ENCODE measurements at regions not wholly inside any gene's neighbourhood (a gene's known extent, or its start where the extent isn't known, plus 50 kb on each side); places are given as distances from the start of the nearest gene placed in this dataset.

DNA sequence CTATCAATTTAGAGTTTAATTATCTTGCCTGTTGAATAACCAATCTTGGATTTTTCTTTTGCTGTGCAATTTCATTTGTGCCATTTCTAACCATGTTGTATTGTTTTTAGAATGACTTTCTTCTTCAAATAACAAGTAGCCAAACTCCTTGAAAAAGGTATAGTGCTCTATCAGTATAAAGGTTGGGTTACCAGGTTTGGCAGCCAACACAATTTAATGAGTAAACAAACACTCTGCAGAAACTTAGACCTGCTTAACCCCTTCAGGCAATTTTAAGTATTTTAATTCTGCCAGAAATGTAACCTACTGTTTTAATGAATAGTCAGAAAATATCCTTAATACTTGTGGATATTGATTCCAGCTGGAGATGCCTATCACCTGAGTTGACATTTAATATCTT lies 299.8 kb downstream of the ARL4A start:
- SMC1A ChIA-PET (ENCODE audit: uncharacterized antibody, unreplicated experiment) = no interaction called here
- POLR2A ChIA-PET = no interaction called here
- H3K79me2 ChIP-seq (ENCODE audit: control insufficient read depth, insufficient read depth, low read length) = no peaks in the 10 kb centered on the region
- H2AFZ ChIP-seq (ENCODE audit: control insufficient read depth, low read depth, low read length) = no peak overlapping the region
- H3K27me3 ChIP-seq (replicated peaks in 1 of 2; ENCODE audit: control insufficient read depth in 2 of 2, insufficient read depth in 2 of 2, low read length in 1 of 2) = no peaks in the 10 kb centered on the region
- no peaks in the 10 kb centered on the region for H3K9me3 ChIP-seq (replicated peaks; ENCODE audit: control insufficient read depth, insufficient read depth, low read length)
- no peaks in the 10 kb centered on the region for H4K20me1 ChIP-seq (ENCODE audit: control insufficient read depth, insufficient read depth)
- no peak overlapping the region for H3K27ac ChIP-seq (ENCODE audit: control insufficient read depth, insufficient read depth)
- H3K36me3 ChIP-seq (ENCODE audit: control insufficient read depth in 2 of 2, insufficient read depth in 2 of 2, low read length in 1 of 2) = no peaks in the 10 kb centered on the region
- H3K4me1 ChIP-seq (ENCODE audit: control insufficient read depth, insufficient read depth, low read length) = no peaks in the 10 kb centered on the region
- in situ Hi-C loops (cut with MboI) (no loop called here), intact Hi-C loops (cut with micrococcal nuclease; ENCODE audit: unreplicated experiment) (no loop called here)
- H3K9ac ChIP-seq (ENCODE audit: control insufficient read depth, insufficient read depth, low read length) = no peak overlapping the region
- RAD21 ChIA-PET (ENCODE audit: unreplicated experiment) = no interaction called here
- no peak overlapping the region for H3K4me3 ChIP-seq
- no peak overlapping the region for H3K4me2 ChIP-seq (ENCODE audit: control insufficient read depth, insufficient read depth)
- ATAC-seq = no peak
- DNase-seq (ENCODE audit: low read depth, low spot score) = no peak
- FAIRE-seq = no peak
- CTCF ChIA-PET = no interaction called here
- BruUV-seq (replicated peaks) = no TSS peak
- TF ChIP-seq TCF12 (IDR thresholded peaks at IDR 0.05; ENCODE audit: low read depth, low read length) (no peak), SKIL (IDR thresholded peaks at IDR 0.05; ENCODE audit: low read depth, poor library complexity, severe bottlenecking) (no peak), IRF4 (IDR thresholded peaks at IDR 0.05; ENCODE audit: low read depth, low read length) (no peak), IKZF2 (IDR thresholded peaks at IDR 0.05) (no peak), BCLAF1 (IDR thresholded peaks at IDR 0.05) (no peak), HSF1 (IDR thresholded peaks at IDR 0.05; ENCODE audit: low read depth, low read length) (no peak), NKRF (conservative IDR thresholded peaks at IDR 0.05) (no peak), HDAC2 (IDR thresholded peaks at IDR 0.05) (no peak), SPI1 (IDR thresholded peaks at IDR 0.05; ENCODE audit: borderline replicate concordance, insufficient read depth, low read depth, low read length) (no peak), ATF7 (IDR thresholded peaks at IDR 0.05; ENCODE audit: low read depth) (no peak), BCL11A (IDR thresholded peaks at IDR 0.05; ENCODE audit: low read depth, low read length) (no peak), SP1 (IDR thresholded peaks at IDR 0.05; ENCODE audit: low read depth, low read length) (no peak), RB1 (IDR thresholded peaks at IDR 0.05; ENCODE audit: borderline replicate concordance) (no peak), ATF2 (IDR thresholded peaks at IDR 0.05; ENCODE audit: low read length) (no peak), KAT2A (conservative IDR thresholded peaks at IDR 0.05; ENCODE audit: control insufficient read depth, low read depth, low read length) (no peak)
- TF ChIP-seq, protein P1, sequence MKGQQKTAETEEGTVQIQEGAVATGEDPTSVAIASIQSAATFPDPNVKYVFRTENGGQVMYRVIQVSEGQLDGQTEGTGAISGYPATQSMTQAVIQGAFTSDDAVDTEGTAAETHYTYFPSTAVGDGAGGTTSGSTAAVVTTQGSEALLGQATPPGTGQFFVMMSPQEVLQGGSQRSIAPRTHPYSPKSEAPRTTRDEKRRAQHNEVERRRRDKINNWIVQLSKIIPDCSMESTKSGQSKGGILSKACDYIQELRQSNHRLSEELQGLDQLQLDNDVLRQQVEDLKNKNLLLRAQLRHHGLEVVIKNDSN (IDR thresholded peaks at IDR 0.05; ENCODE audit: borderline replicate concordance, extremely low read length, insufficient read depth, low read depth, low read length) = no peak

Data from GM12878 (cell line).